OCI-LY7 (cell line): ENCODE measurements at regions not wholly inside any gene's neighbourhood (a gene's known extent, or its start where the extent isn't known, plus 50 kb on each side); places are given as distances from the start of the nearest gene placed in this dataset.

Experiments
- BruUV-seq: library from RNA; stranded (reverse); fragments of 400-500 nt; replicated peaks from 2 replicates; lab custom pipeline; 2021; lab: Mats Ljungman, UMichigan
- CTCF ChIA-PET: fragments of 300-600 bp; sonication (Branson Sonifier 250); formaldehyde crosslinking; loops from one replicate; lab custom pipeline; 2022; ENCODE audit warnings: antibody characterized with exemption; ENCODE audit not compliant: unreplicated experiment; lab: Charles Lee
- POLR2A ChIA-PET: fragments of 300-600 bp; sonication (Branson Sonifier 250); formaldehyde crosslinking; loops from one replicate; lab custom pipeline; 2022; ENCODE audit warnings: antibody characterized with exemption; lab: Charles Lee
- DNase-seq: peaks from one replicate; pipeline ENCODE4 v3.0.0-alpha.2; 2015; ENCODE audit warnings: low spot score
- H2AFZ ChIP-seq: fragments of 200-600 bp; sonication (generic), shearing (Covaris generic); 2 replicates; pipeline ENCODE4 v1.6.1; 2014; ENCODE audit warnings: mild to moderate bottlenecking, antibody characterized with exemption, low read length, moderate library complexity
- H3K27ac ChIP-seq: fragments of 200-600 bp; sonication (generic); 2 replicates; pipeline ENCODE4 v1.5.1; 2014; ENCODE audit warnings: mixed run types, low read depth, mild to moderate bottlenecking, moderate library complexity, low read length, inconsistent platforms; ENCODE audit not compliant: poor library complexity, severe bottlenecking
- H3K36me3 ChIP-seq: fragments of 200-600 bp; sonication (generic); 2 replicates; pipeline ENCODE4 v1.6.1; 2014; ENCODE audit warnings: mild to moderate bottlenecking, antibody characterized with exemption, low read length, moderate library complexity, mixed read lengths; ENCODE audit not compliant: insufficient read depth
- H3K4me1 ChIP-seq: fragments of 200-600 bp; sonication (generic); 2 replicates; pipeline ENCODE4 v1.5.1; 2014; ENCODE audit warnings: mild to moderate bottlenecking, low read length; ENCODE audit not compliant: insufficient read depth, poor library complexity, severe bottlenecking
- H3K4me2 ChIP-seq: fragments of 200-600 bp; sonication (generic); 2 replicates; pipeline ENCODE4 v1.6.1; 2014; ENCODE audit warnings: mild to moderate bottlenecking, low read length
- H3K4me3 ChIP-seq: fragments of 200-600 bp; sonication (generic); 2 replicates; pipeline ENCODE4 v1.5.1; 2014; ENCODE audit warnings: mild to moderate bottlenecking, low read depth, low read length; ENCODE audit not compliant: poor library complexity, severe bottlenecking
- H3K79me2 ChIP-seq: fragments of 200-600 bp; sonication (generic); 2 replicates; pipeline ENCODE4 v1.6.1; 2016; ENCODE audit warnings: low read depth, mild to moderate bottlenecking, low read length, moderate library complexity, mixed read lengths; ENCODE audit not compliant: insufficient read depth
- H3K9me2 ChIP-seq: fragments of 200-600 bp; sonication (generic); 2 replicates; pipeline ENCODE4 v1.6.1; 2016; ENCODE audit warnings: mild to moderate bottlenecking, low read length, mixed read lengths; ENCODE audit not compliant: insufficient read depth
- H3K9me3 ChIP-seq: fragments of 200-600 bp; sonication (generic); 2 replicates; pipeline ENCODE4 v1.6.1; 2014; ENCODE audit warnings: mild to moderate bottlenecking, mixed run types, low read length, mixed read lengths
- H4K20me1 ChIP-seq: fragments of 200-600 bp; sonication (generic); 2 replicates; pipeline ENCODE4 v1.6.1; 2014; ENCODE audit warnings: mild to moderate bottlenecking, antibody characterized with exemption, low read length, moderate library complexity, mixed read lengths; ENCODE audit not compliant: insufficient read depth
- CTCF ChIP-seq: fragments of 200-600 bp; sonication (generic); conservative IDR thresholded peaks from 2 replicates; pipeline ENCODE4 v1.5.1; 2014; ENCODE audit warnings: mild to moderate bottlenecking, antibody characterized with exemption, low read length, moderate library complexity, mixed read lengths
- EZH2phosphoT487 ChIP-seq: fragments of 200-600 bp; sonication (generic); IDR thresholded peaks from 2 replicates; pipeline ENCODE4 v1.6.1; 2018; ENCODE audit warnings: low read depth, borderline replicate concordance, mild to moderate bottlenecking, mixed run types, antibody characterized with exemption, low read length, moderate library complexity, mixed read lengths
- intact Hi-C: fragments of 100-400 bp; cut with micrococcal nuclease; formaldehyde crosslinking; loops from one replicate; pipeline ENCODE4 v1.10.0; 2022; ENCODE audit not compliant: unreplicated experiment

- Histone ChIP-seq H3K4me1 (no peaks in the 10 kb centered on the region), H3K27ac (no peak overlapping the region), H2AFZ (no peak overlapping the region), H4K20me1 (no peaks in the 10 kb centered on the region), H3K4me2 (no peak overlapping the region), H3K9me2 (no peaks in the 10 kb centered on the region), H3K79me2 (no peaks in the 10 kb centered on the region), H3K9me3 (no peaks in the 10 kb centered on the region), H3K36me3 (no peaks in the 10 kb centered on the region), H3K4me3 (no peak overlapping the region)
- ChIA-PET CTCF (no interaction called here), POLR2A (no interaction called here)
- no peak for DNase-seq
- BruUV-seq: no TSS peak
- no peak for TF ChIP-seq CTCF
- no peak for TF ChIP-seq EZH2phosphoT487
- intact Hi-C loops: no loop called here
Observed at GRCh38 chr18:56490942-56491341, 147.4 kb downstream of the TXNL1 start.

GRCh38 chr18:56489893-56490292 is 148.5 kb downstream of the TXNL1 start:
- Histone ChIP-seq H3K9me2 (no peaks in the 10 kb centered on the region), H4K20me1 (no peaks in the 10 kb centered on the region), H3K4me2 (no peak overlapping the region), H3K27ac (no peak overlapping the region), H3K9me3 (no peaks in the 10 kb centered on the region), H3K4me1 (no peaks in the 10 kb centered on the region), H3K36me3 (no peaks in the 10 kb centered on the region), H2AFZ (no peak overlapping the region), H3K4me3 (no peak overlapping the region), H3K79me2 (no peaks in the 10 kb centered on the region)
- intact Hi-C loops: no loop called here
- TF ChIP-seq EZH2phosphoT487: no peak
- no peak for TF ChIP-seq CTCF
- DNase-seq: no peak
- CTCF ChIA-PET: no interaction called here
- no TSS peak for BruUV-seq
- POLR2A ChIA-PET: no interaction called here

GRCh38 chr18:56488739-56489138 is 149.7 kb downstream of the TXNL1 start:
- BruUV-seq: no TSS peak
- DNase-seq: no peak
- CTCF ChIA-PET: no interaction called here
- Histone ChIP-seq H3K4me3 (no peak overlapping the region), H3K9me3 (no peaks in the 10 kb centered on the region), H2AFZ (no peak overlapping the region), H3K36me3 (no peaks in the 10 kb centered on the region), H3K9me2 (no peaks in the 10 kb centered on the region), H3K4me2 (no peak overlapping the region), H4K20me1 (no peaks in the 10 kb centered on the region), H3K27ac (no peak overlapping the region), H3K4me1 (no peaks in the 10 kb centered on the region), H3K79me2 (no peaks in the 10 kb centered on the region)
- POLR2A ChIA-PET: no interaction called here
- no peak for TF ChIP-seq EZH2phosphoT487
- TF ChIP-seq CTCF: no peak
- intact Hi-C loops: no loop called here
